Lung (tissue), 11 donors: ENCODE measurements at regions not wholly inside any gene's neighbourhood (a gene's known extent, or its start where the extent isn't known, plus 50 kb on each side); places are given as distances from the start of the nearest gene placed in this dataset.

Experiments used
- ATAC-seq: fragments of 200-7000 bp; cut with Tn5 transposase; one replicate; pipeline ENCODE4 v1.9.1; 2020; ENCODE audit warnings: moderate number of reproducible peaks; ENCODE audit not compliant: insufficient read depth, low FRiP score
- DNase-seq, 3 donors: peaks; one replicate each; pipeline ENCODE4 v3.0.0-alpha.2; 2013 to 2017
- H3K27ac ChIP-seq, 2 donors: one replicate each; pipeline ENCODE4 v1.5.1; 2013; ENCODE audit warnings: mild to moderate bottlenecking in 2 of 2, moderate library complexity in 2 of 2, control low read depth in 1 of 2, inconsistent platforms in 1 of 2, low read depth in 1 of 2, low read length in 1 of 2
- H3K27me3 ChIP-seq, 3 donors: one replicate each; pipeline ENCODE4 v1.5.1; 2013; ENCODE audit warnings: low read length in 2 of 3; ENCODE audit not compliant: control insufficient read depth in 3 of 3, insufficient read depth in 3 of 3
- H3K36me3 ChIP-seq, 4 donors: one replicate each; pipeline ENCODE4 v1.5.1; 2013; ENCODE audit warnings: low read length in 4 of 4, mild to moderate bottlenecking in 1 of 4, moderate library complexity in 1 of 4; ENCODE audit not compliant: control insufficient read depth in 4 of 4, insufficient read depth in 4 of 4
- H3K4me1 ChIP-seq, 5 donors: one replicate each; pipeline ENCODE4 v1.5.1; 2013; ENCODE audit warnings: low read length in 5 of 5, mild to moderate bottlenecking in 2 of 5, moderate library complexity in 1 of 5; ENCODE audit not compliant: control insufficient read depth in 5 of 5, insufficient read depth in 5 of 5
- H3K4me3 ChIP-seq: one replicate; pipeline ENCODE4 v1.5.1; 2013; ENCODE audit warnings: mild to moderate bottlenecking, control low read depth, moderate library complexity
- H3K9ac ChIP-seq, 2 donors: one replicate each; pipeline ENCODE4 v1.5.1; 2013; ENCODE audit warnings: low read length in 2 of 2, control low read depth in 1 of 2; ENCODE audit not compliant: insufficient read depth in 1 of 2
- H3K9me3 ChIP-seq, 4 donors: one replicate each; pipeline ENCODE4 v1.5.1; 2013; ENCODE audit warnings: low read length in 3 of 4, mild to moderate bottlenecking in 1 of 4, moderate library complexity in 1 of 4; ENCODE audit not compliant: control insufficient read depth in 4 of 4, insufficient read depth in 3 of 4
- WGBS, 2 donors: extraction: QIAGEN DNeasy Blood & Tissue Kit; methylation state at CpG; one replicate each; pipeline ENCODE4 v1.1.7; 2013; 5-methylcytosine and 5-hydroxymethylcytosine counted together
- TF ChIP-seq, protein P1 (sequence below): IDR thresholded peaks from 2 replicates; pipeline ENCODE4 v1.5.1; 2012; ENCODE audit warnings: mild to moderate bottlenecking; ENCODE audit errors: control extremely low read depth, extremely low read depth
- donor health status: control.
- donor health status: control.
- donor health status: Bipolar disorder and iron deficiency.
- donor health status: healthy.
- donor health status: DM: yes; HTN: yes; CAD: no.

DNA sequence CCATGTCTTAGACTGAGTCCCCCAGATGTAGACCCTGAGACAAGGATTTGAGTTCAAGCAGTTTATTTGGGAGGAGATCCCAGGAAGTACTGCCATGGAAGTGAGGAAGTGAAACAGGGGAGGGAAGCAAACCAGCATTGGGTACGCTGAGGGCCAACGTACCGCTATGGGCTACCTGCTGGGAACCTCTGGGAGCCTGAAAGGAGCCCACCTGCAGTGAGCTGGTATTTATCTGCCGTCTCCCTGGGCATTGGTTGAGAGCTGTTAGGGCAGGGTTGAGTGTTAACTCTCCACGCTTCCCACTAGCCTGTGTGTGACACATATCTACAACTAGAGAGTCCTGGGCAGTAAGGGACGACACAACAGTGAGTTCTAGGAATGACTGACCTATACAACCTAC, 131.6 kb upstream of the SLC24A2 start:
- Histone ChIP-seq H3K9me3 (no peaks in the 10 kb centered on the region), H3K4me1 (no peaks in the 10 kb centered on the region), H3K4me3 (no peak overlapping the region), H3K9ac (no peak overlapping the region), H3K27me3 (peaks cover 0 to 4% (median 0%) of the 10 kb centered on the region in 3 donors), H3K27ac (no peak overlapping the region), H3K36me3 (no peaks in the 10 kb centered on the region)
- DNase-seq (no peak), ATAC-seq (no peak)
- TF ChIP-seq, protein P1, sequence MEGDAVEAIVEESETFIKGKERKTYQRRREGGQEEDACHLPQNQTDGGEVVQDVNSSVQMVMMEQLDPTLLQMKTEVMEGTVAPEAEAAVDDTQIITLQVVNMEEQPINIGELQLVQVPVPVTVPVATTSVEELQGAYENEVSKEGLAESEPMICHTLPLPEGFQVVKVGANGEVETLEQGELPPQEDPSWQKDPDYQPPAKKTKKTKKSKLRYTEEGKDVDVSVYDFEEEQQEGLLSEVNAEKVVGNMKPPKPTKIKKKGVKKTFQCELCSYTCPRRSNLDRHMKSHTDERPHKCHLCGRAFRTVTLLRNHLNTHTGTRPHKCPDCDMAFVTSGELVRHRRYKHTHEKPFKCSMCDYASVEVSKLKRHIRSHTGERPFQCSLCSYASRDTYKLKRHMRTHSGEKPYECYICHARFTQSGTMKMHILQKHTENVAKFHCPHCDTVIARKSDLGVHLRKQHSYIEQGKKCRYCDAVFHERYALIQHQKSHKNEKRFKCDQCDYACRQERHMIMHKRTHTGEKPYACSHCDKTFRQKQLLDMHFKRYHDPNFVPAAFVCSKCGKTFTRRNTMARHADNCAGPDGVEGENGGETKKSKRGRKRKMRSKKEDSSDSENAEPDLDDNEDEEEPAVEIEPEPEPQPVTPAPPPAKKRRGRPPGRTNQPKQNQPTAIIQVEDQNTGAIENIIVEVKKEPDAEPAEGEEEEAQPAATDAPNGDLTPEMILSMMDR, result no peak
- WGBS, 2 donors, result 84 to 88% methylated on average over 6 of the region's 6 CpGs

DNA sequence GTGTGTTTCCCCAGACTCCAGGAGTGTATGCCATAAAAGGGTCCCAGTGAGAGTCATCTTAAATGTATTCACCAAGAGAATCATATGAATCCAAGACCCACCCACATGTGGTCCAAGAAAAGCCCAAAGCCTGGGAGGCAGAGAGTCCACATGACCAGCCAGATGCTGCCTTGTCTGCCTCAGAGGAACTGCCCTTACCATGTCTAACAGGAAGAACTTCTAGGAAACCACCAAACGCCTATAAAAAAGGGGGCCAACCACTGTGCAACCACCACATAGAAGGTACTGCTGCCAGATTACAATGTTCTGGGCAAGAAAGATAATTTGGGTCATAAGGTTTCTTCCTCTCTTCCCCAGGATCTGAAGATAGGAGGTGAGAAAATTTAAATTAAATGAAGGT, 129.8 kb upstream of the SLC24A2 start:
- DNase-seq, result no peak
- TF ChIP-seq, protein P1, result no peak
- 27 to 52% methylated on average over 1 of the region's 1 CpG for WGBS, 2 donors
- no peak for ATAC-seq
- no peaks in the 10 kb centered on the region for H3K4me1 ChIP-seq
- no peaks in the 10 kb centered on the region for H3K36me3 ChIP-seq
- H3K9ac ChIP-seq, result no peak overlapping the region
- no peak overlapping the region for H3K4me3 ChIP-seq
- H3K27ac ChIP-seq, result no peak overlapping the region
- no peaks in the 10 kb centered on the region for H3K9me3 ChIP-seq
- H3K27me3 ChIP-seq, result no peaks in the 10 kb centered on the region

DNA sequence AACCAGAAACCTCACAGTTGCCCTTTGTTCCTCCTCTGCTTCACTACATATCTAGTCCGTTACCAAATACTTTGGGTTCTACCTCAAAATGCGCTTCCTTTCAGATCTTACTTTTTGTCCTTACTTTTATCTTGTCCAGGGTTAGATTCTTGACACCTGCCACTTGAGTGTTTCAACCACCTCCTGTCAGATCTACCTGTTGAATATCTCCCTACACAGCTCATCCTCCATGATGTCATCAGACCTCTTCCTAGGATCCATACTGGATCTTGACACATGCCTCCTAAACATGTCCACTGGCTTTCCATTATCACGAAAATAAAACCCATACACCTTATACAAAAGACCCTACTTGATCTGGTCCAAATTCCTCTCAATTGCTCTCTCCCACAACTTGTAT, 125.2 kb upstream of the SLC24A2 start:
- no peaks in the 10 kb centered on the region for H3K36me3 ChIP-seq
- H3K27me3 ChIP-seq, result no peaks in the 10 kb centered on the region
- 93 to 97% methylated on average over 3 of the region's 3 CpGs for WGBS, 2 donors
- H3K27ac ChIP-seq, result no peak overlapping the region
- ATAC-seq (no peak), DNase-seq (no peak)
- TF ChIP-seq, protein P1, result no peak
- H3K4me3 ChIP-seq, result no peak overlapping the region
- H3K9ac ChIP-seq, result no peak overlapping the region
- H3K4me1 ChIP-seq, result no peaks in the 10 kb centered on the region
- no peaks in the 10 kb centered on the region for H3K9me3 ChIP-seq

DNA sequence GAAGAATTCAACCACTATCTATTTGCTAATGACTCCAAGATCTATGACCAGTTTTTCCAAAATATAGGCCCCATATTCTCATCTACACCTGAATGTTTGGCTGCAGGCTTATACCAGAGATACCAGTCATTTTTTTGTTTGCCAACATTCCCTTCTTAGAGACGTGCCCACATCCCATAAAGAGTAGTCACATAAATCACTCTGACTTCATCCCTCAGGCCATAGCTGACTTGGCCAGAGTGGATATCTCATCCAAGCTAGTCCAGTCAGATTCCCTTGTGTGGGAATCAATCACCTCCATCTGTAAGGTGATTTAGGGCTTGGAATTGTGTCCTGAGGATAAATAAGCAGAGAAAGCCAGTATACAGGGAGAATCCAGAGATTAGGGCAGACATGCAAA, 124.3 kb upstream of the SLC24A2 start:
- WGBS, 2 donors, result 69 to 74% methylated on average over 1 of the region's 1 CpG
- DNase-seq (no peak), ATAC-seq (no peak)
- Histone ChIP-seq H3K9me3 (no peaks in the 10 kb centered on the region), H3K27ac (no peak overlapping the region), H3K36me3 (no peaks in the 10 kb centered on the region), H3K4me1 (no peaks in the 10 kb centered on the region), H3K4me3 (no peak overlapping the region), H3K9ac (no peak overlapping the region), H3K27me3 (no peaks in the 10 kb centered on the region)
- TF ChIP-seq, protein P1, result no peak
